H1 (cell line): ENCODE measurements at regions not wholly inside any gene's neighbourhood (a gene's known extent, or its start where the extent isn't known, plus 50 kb on each side); places are given as distances from the start of the nearest gene placed in this dataset.

Experiments
- ATF2 ChIP-seq: IDR thresholded peaks from 2 replicates; pipeline ENCODE4 v1.6.1; 2012; ENCODE audit warnings: low read length, inconsistent platforms
- EP300 ChIP-seq, 2 experiments: IDR thresholded peaks; 1 replicate in 1 of 2; 2 replicates in 1 of 2; pipeline ENCODE4 v1.6.1; 2011 to 2012; ENCODE audit warnings: low read depth in 2 of 2, low read length in 2 of 2, mild to moderate bottlenecking in 2 of 2, borderline replicate concordance in 1 of 2, inconsistent platforms in 1 of 2, moderate library complexity in 1 of 2
- EZH2 ChIP-seq: fragments of 200-600 bp; sonication (generic); IDR thresholded peaks from 2 replicates; pipeline ENCODE4 v1.7.1; 2012; ENCODE audit warnings: low read depth, mild to moderate bottlenecking, moderate library complexity, low read length, inconsistent platforms; ENCODE audit not compliant: severe bottlenecking
- KDM1A ChIP-seq: fragments of 200-600, 300-600 bp; sonication (generic); IDR thresholded peaks from 2 replicates; pipeline ENCODE4 v1.7.1; 2016; ENCODE audit warnings: mild to moderate bottlenecking, low read length, borderline replicate concordance
- POLR2A ChIP-seq, 2 experiments: IDR thresholded peaks; 1 replicate in 1 of 2; 2 replicates in 1 of 2; pipeline ENCODE4 v1.6.1; 2011; ENCODE audit warnings: low read depth in 2 of 2, low read length in 2 of 2, mild to moderate bottlenecking in 2 of 2; ENCODE audit errors: control extremely low read depth in 1 of 2
- RFX5 ChIP-seq: IDR thresholded peaks from 2 replicates; pipeline ENCODE4 v1.6.1; 2011; ENCODE audit warnings: low read depth, low read length, improper control_type of control experiment, borderline replicate concordance
- RXRA ChIP-seq: IDR thresholded peaks from 2 replicates; pipeline ENCODE4 v1.6.1; 2011; ENCODE audit warnings: low read depth, mild to moderate bottlenecking, low read length, moderate library complexity; ENCODE audit not compliant: insufficient read depth
- SIX5 ChIP-seq: IDR thresholded peaks from 2 replicates; pipeline ENCODE4 v1.6.1; 2011; ENCODE audit warnings: mild to moderate bottlenecking, low read depth, low read length
- SP1 ChIP-seq: IDR thresholded peaks from 2 replicates; pipeline ENCODE4 v1.6.1; 2011; ENCODE audit warnings: low read depth, low read length
- TBP ChIP-seq: IDR thresholded peaks from 2 replicates; pipeline ENCODE4 v1.6.1; 2011; ENCODE audit warnings: low read depth, low read length, improper control_type of control experiment
- TCF12 ChIP-seq: IDR thresholded peaks from 2 replicates; pipeline ENCODE4 v1.6.1; 2011; ENCODE audit warnings: low read depth, mild to moderate bottlenecking, low read length
- ZNF274 ChIP-seq: IDR thresholded peaks from 2 replicates; pipeline ENCODE4 v1.7.0; 2012; ENCODE audit warnings: low read length, borderline replicate concordance; ENCODE audit errors: extremely low read depth
- TF ChIP-seq, protein P1 (sequence below), 3 experiments: IDR thresholded peaks; 1 replicate in 2 of 3; 2 replicates in 1 of 3; pipeline versions ENCODE4 v1.5.1 to v1.6.1; 2011; ENCODE audit warnings: low read length in 3 of 3, mild to moderate bottlenecking in 3 of 3, inconsistent platforms in 2 of 3, low read depth in 1 of 3, moderate library complexity in 1 of 3; ENCODE audit not compliant: insufficient read depth in 1 of 3; ENCODE audit errors: control extremely low read depth in 1 of 3

- TF ChIP-seq, protein P1, sequence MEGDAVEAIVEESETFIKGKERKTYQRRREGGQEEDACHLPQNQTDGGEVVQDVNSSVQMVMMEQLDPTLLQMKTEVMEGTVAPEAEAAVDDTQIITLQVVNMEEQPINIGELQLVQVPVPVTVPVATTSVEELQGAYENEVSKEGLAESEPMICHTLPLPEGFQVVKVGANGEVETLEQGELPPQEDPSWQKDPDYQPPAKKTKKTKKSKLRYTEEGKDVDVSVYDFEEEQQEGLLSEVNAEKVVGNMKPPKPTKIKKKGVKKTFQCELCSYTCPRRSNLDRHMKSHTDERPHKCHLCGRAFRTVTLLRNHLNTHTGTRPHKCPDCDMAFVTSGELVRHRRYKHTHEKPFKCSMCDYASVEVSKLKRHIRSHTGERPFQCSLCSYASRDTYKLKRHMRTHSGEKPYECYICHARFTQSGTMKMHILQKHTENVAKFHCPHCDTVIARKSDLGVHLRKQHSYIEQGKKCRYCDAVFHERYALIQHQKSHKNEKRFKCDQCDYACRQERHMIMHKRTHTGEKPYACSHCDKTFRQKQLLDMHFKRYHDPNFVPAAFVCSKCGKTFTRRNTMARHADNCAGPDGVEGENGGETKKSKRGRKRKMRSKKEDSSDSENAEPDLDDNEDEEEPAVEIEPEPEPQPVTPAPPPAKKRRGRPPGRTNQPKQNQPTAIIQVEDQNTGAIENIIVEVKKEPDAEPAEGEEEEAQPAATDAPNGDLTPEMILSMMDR (IDR thresholded peaks at IDR 0.05; ENCODE audit: control extremely low read depth in 1 of 3, insufficient read depth in 1 of 3, low read depth in 1 of 3, low read length in 3 of 3): no peak
- TF ChIP-seq SIX5: no peak
- no peak for TF ChIP-seq ZNF274
- TF ChIP-seq EZH2: no peak
- TF ChIP-seq RFX5: no peak
- no peak for TF ChIP-seq POLR2A (IDR thresholded peaks at IDR 0.05; ENCODE audit: control extremely low read depth in 1 of 2, low read depth in 2 of 2, low read length in 2 of 2)
- no peak for TF ChIP-seq KDM1A
- TF ChIP-seq RXRA: no peak
- TF ChIP-seq EP300 (IDR thresholded peaks at IDR 0.05; ENCODE audit: borderline replicate concordance in 1 of 2, low read depth in 2 of 2, low read length in 2 of 2): no peak
- no peak for TF ChIP-seq ATF2
- TF ChIP-seq SP1: no peak
- no peak for TF ChIP-seq TBP
- no peak for TF ChIP-seq TCF12
Measured at GRCh38 chr1:87897481-87897880, 568.8 kb downstream of the LMO4 start.
